HG02623 (cell line): ENCODE measurements at regions not wholly inside any gene's neighbourhood (a gene's known extent, or its start where the extent isn't known, plus 50 kb on each side); places are given as distances from the start of the nearest gene placed in this dataset.

ENCODE experiments used
- ATAC-seq: cut with Tn5 transposase; IDR thresholded peaks from one replicate; pipeline ENCODE4 v1.9.1; 2021; ENCODE audit warnings: moderate library complexity; ENCODE audit not compliant: unreplicated experiment

- ATAC-seq: no peak
Observed at GRCh38 chr20:58112017-58112781, 116.3 kb downstream of the ANKRD60 start.

DNA sequence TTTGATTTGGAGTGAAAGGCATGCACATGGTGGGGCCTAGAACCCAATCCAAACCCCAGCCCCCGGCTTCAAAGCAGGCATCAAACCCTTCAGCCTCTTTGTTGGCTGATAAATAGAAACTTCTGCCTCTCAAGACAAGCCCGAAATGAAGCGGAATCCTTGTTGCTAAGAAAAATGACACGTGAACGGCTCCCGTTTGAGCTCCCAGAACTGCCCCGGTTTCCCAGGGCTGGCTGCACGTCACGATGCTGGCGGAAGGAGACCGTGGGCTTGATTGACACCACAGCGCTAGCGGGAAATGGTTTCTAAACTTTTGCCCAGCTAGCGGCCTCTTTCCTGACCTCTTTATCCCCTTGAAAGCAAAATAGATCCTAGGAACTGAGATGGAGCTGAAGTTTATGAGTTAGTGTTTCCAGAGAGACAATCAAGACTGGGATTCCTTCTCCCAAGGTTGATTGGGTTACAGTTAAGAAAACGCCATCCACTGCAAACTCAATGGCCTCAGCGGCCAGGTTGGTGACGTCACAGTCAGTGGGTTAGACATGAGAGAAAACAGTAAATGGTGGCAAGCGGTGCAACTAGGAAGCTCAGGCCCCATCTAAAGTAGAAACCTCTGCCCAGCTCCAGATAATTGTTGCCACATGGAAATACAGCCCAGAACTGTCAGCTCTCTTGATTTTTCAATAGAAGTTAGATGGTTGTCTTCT, 117.0 kb downstream of the ANKRD60 start:
- no peak for ATAC-seq

DNA sequence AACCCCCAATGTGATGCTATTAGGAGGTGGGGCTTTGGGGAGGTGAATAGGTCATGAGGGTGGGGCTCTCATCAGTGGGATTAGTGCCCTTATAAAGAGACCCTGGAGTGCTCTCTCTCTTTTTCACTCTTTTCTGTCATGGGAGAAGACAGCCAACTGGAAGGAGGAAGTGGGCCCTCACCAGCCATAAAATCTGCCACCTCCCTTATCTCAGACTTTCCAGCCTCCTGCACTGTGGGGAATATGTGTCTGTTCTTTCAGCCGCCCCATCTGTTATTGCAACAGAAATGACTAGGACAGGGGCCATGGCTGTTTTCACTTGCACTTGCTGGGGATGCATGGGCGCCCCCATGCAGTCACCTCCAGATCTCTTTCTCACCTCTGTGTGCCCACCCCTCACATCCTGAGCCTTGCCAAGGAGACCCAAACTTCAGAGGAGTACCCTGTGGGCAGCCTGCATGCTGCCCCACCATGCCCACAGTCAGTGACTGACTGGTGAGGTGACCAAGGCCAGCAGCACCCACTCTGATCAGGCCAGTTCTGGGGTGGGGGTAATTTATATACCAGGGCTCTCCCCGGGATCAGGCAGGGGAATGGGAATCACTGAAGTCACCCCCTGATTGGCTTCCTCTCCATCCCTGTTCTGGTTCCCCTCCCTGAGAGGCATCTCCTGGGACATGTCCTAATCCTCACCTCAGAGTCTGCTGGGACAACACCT, 118.4 kb downstream of the ANKRD60 start:
- ATAC-seq: no peak

DNA sequence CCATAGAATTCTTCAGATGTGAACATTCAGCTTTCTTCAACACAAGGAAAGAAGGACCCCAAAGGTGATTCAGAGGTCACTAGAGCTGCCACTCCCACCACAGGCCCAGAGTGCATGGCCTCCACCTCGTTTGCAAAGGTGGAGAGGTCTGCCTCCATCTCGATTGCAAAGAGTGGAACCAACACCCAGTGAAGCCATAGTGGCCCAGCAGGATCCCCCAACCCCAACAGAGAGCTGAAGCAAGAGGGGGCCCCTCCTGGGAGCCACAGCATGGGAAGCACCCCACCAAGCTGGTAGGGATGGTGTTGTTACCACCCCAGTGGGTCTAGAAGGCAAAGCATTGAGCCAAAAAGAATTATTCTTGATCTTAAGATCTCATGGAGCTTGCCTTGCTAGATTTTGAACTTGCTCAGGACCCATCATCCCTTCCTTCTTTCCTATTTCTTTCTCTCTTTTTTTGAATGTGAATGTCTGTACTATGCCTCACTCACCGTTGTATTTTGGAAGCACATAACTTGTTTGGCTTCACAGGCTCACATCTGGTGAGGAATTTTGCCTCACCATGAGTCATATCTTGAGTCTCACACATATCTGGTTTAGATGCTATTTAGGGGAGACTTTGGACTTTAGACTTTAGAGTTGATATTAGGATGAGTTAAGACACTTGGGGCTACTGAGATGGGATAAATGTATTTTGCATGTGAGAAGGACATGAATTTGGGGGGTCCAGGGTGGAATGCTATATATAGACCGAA, 119.2 kb downstream of the ANKRD60 start:
- ATAC-seq: no peak

- ATAC-seq: no peak
Observed at GRCh38 chr20:58107533-58107932, 120.9 kb downstream of the ANKRD60 start.

DNA sequence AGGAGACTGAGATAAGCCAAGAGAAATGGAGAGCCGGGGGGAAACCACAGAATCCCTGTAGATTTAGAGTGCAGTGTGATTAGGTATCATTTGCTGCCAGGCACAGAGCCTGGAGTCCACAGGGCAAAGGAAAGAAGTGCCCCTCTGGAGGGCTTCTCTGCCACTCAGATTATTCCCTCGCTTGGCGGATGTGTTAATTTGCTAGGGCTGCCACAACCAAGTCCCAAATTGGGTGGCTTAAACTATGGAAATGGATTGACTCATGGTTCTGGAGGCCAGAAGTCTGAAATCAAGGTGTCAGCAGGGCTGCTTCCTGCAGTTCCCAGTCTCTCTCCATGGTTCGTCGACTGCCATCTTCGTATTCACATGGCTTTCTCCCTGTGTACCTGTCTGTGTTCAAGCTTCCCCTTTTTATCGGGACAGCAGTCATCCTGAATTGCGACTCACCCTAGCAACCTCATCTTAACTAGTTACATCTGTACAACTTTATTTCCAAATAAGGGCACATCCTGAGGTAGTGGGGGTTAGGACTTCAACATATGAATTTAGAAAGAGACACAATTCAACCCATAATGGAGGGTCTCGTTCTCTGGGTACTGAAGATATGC, 122.2 kb downstream of the ANKRD60 start:
- no peak for ATAC-seq

- no peak for ATAC-seq
Observed at GRCh38 chr20:58103961-58104360, 124.5 kb downstream of the ANKRD60 start.

DNA sequence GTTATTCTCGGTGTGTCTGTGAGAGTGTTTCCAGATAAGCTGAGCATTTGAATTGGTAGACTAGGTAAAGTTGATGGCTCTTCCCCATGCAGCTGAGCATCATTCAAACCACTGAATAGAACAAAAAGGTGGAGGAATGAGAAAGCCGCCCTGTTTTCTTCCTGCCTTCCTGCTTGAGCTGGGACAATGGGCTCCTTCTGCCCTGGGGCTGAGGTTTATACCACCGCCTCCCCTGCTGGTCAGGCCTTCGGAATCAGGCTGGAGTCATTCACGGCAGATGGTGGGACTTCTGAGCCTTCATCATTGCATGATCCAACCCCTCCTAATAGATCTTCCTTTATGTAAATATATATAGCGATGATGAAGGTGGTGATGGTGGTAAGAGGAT, 124.9 kb downstream of the ANKRD60 start:
- no peak for ATAC-seq

DNA sequence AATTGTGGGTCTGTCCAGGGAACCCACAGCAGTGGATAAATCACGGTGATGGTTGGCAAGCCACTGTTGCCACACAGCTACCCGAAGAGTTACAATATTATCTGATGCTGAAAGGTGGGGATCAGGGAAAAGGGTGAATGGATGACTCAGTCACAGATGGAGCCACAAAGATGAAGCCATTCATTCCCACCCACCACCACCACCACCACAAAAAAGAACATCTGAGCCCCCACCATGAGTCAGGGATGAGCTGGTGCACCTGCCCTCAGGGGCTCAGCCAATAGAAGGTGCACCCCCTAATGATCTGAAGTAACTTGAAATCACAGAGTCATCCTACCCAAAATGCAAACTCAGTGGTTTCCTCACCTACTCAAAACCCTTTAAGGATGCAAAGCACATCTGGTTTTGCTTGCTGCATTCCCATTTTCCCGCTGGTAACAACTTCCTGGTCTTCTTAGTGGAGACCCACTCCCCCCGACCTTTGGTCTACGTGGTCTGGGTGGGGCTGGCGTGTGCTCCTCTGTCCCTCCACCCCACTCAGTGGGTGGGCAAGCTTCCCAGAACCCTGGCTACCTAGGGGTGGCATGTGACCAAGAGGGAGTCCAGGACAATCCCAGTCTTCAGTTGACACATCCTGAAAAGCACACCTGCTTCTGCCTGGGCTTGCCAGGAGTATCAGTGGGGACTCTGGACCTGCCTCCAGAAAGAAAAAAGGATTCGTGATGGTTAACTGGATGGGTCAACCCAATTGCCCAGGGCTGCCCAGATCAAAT, 125.5 kb downstream of the ANKRD60 start:
- no peak for ATAC-seq

DNA sequence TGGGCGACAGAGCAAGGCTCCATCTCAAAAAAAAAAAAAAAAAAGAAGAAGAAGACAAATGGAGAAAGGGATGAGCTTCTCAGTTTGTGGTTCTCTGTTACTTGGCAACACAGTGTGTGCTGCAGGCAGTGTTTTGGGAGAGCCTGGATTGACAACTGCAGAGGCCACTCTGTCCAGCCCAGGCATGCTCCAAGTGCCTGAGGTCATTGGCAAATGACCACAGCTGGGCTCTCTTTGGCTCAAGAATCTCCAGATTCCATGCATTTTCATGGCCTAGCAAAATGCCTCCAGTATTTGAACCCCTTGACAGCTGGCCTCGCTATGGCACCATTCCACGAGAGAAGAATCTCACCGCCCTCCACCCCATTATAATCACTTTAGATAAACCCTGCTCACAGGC, 126.2 kb downstream of the ANKRD60 start:
- no peak for ATAC-seq

GRCh38 chr20:58100731-58101356, 127.6 kb downstream of the ANKRD60 start:
- ATAC-seq: no peak

DNA sequence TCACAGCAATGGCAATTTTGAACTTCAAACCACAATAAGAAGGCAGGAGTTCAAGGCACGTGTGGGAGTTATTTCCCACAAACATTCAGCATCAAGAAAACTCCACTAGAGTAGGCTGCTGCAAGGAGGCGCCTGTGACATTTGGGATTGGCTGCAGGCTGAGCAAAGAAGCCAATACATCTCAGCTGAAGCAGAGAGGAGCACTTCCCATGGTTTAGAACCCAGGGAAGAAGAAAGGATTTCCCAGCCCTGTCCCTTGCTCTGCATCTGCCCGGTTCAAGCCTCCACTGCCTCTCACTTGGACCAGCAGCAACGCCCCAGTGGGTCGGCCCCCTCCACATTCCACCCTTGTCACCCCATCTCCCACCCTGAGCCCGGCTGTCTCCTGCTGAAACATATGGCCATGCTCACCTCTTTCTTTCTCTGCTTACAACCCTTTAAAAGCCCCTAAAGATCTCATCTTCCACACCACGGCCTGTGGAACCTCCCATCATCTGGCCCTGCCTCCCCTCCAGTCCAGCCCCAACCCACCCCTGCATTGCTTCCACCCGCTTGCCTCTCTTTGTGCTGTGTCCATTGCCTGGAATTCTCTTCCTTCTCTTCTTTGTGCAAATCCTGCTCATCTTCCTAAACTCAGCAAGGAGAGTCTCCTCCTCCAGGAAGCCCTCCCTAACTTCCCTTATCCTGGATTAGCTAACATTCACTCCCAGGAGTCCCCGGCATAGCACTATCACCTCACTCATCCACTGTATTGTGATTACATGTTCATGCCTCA, 128.3 kb downstream of the ANKRD60 start:
- no peak for ATAC-seq

GRCh38 chr20:58099291-58099935, 129.0 kb downstream of the ANKRD60 start:
- ATAC-seq: no peak

- ATAC-seq: no peak
Observed at GRCh38 chr20:58098571-58098970, 129.9 kb downstream of the ANKRD60 start.

- no peak for ATAC-seq
Observed at GRCh38 chr20:58097943-58098342, 130.5 kb downstream of the ANKRD60 start.

- no peak for ATAC-seq
Observed at GRCh38 chr20:58097429-58097828, 131.0 kb downstream of the ANKRD60 start.

DNA sequence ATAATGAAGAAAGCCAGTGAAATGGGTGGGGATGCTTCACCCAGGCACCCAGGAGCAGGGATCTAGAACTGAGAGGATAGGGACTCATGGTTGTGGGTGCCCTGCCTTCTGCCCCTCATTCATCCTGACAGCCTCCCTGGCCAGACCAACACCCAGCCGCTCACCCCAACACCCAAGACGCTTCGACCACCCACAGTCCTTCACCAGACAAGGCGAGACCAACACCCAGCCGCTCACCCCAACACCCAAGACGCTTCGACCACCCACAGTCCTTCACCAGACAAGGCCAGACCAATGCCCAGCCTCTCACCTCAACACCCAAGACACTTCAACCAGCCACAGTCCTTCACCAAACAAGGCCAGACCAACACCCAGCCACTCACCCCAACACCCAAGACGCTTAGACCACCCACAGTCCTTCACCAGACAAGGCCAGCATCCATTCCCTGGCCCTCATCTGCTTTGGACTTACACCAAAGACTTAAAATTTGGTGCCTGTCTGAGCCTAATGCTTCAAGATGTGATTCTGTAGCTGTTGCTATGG, 131.5 kb downstream of the ANKRD60 start:
- ATAC-seq: no peak

GRCh38 chr20:58094698-58095097, 133.8 kb downstream of the ANKRD60 start:
- no peak for ATAC-seq
